Activated CD8-positive, alpha-beta T cell treated with anti-CD3 and anti-CD28 coated beads for 36 hours (primary cell): ENCODE measurements at regions not wholly inside any gene's neighbourhood (a gene's known extent, or its start where the extent isn't known, plus 50 kb on each side); places are given as distances from the start of the nearest gene placed in this dataset.

ENCODE experiments used
- ATAC-seq: fragments of 200-7000 bp; cut with Tn5 transposase; one replicate; pipeline ENCODE4 v1.10.0; 2021; ENCODE audit warnings: mild to moderate bottlenecking, moderate library complexity
- CTCF ChIA-PET: fragments of 350-600 bp; sonication (Branson Sonifier 250); formaldehyde crosslinking; loops from one replicate; lab custom pipeline; 2021; ENCODE audit warnings: antibody characterized with exemption; lab: Charles Lee
- POLR2A ChIA-PET: fragments of 350-600 bp; sonication (Branson Sonifier 250); formaldehyde crosslinking; loops from one replicate; lab custom pipeline; 2021; ENCODE audit warnings: antibody characterized with exemption; lab: Charles Lee
- DNase-seq: peaks from one replicate; pipeline ENCODE4 v3.0.0-alpha.2; 2020
- H3K27ac Mint-ChIP-seq: one replicate; pipeline ENCODE4 v1.8.0; 2021; ENCODE audit warnings: mild to moderate bottlenecking, mixed read lengths
- H3K27me3 Mint-ChIP-seq: one replicate; pipeline ENCODE4 v1.8.0; 2021; ENCODE audit warnings: mixed read lengths
- H3K36me3 Mint-ChIP-seq: one replicate; pipeline ENCODE4 v1.8.0; 2021; ENCODE audit warnings: low read depth, mixed read lengths
- H3K4me1 Mint-ChIP-seq: one replicate; pipeline ENCODE4 v1.8.0; 2021; ENCODE audit warnings: low read depth, mixed read lengths
- H3K4me3 Mint-ChIP-seq: one replicate; pipeline ENCODE4 v1.8.0; 2021; ENCODE audit warnings: mild to moderate bottlenecking, moderate library complexity, mixed read lengths
- H3K9me3 Mint-ChIP-seq: one replicate; pipeline ENCODE4 v1.8.0; 2021; ENCODE audit warnings: mixed read lengths
- CTCF ChIP-seq: fragments of 200-600 bp; IDR thresholded peaks from one replicate; pipeline ENCODE4 v1.8.0; 2022; ENCODE audit warnings: antibody characterized with exemption, mild to moderate bottlenecking
- intact Hi-C: fragments of 100-400 bp; cut with micrococcal nuclease; formaldehyde crosslinking; loops from one replicate; pipeline ENCODE4 v1.10.0; 2022

- peaks cover 2% of the 10 kb centered on the region for H3K27me3 Mint-ChIP-seq
- TF ChIP-seq CTCF = no peak
- CTCF ChIA-PET = interaction anchor here (1.4 kb wide), 1 partner anchor 131 kb away, joined by 4 read pairs; no protein-coding TSS in a partner anchor
Measured at GRCh38 chr10:93206652-93207051, 133.0 kb downstream of the CYP26A1 start.

DNA sequence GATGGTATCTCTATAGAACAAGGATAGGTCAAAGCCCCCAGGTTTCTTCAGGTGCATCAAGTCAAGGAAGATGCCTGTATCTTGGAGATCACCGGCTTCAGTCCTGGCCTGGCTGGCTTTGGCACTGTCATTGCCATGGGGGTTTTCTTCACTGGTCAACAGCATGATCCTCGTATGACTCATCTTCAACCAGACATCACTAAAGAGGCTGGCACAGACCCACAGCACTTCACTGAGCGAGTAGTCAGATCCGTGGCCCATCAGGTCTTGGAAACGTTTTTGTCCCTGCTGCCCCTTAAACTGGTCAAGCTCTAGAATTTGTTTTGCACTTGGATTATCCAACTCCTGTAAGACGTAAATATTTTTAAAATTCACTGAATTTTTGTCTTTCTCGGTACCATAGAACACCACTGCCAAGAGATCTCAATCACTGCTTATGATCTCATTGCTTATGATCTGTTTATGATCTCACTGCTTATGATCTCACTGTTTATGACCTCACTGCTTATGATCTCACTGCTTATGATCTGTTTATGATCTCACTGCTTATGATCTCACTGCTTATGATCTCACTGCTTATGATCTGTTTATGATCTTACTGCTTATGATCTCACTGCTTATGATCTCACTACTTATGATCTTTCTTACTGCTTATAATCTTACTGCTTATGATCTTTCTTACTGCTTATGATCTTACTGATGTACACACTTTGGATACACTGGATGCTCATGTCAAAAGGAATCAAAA lies 135.2 kb downstream of the CYP26A1 start:
- Mint-ChIP-seq H3K27ac (no peak overlapping the region), H3K9me3 (no peaks in the 10 kb centered on the region), H3K4me1 (no peaks in the 10 kb centered on the region), H3K27me3 (no peaks in the 10 kb centered on the region), H3K4me3 (no peak overlapping the region), H3K36me3 (no peaks in the 10 kb centered on the region)
- CTCF ChIA-PET = no interaction called here
- POLR2A ChIA-PET = no interaction called here
- no peak for TF ChIP-seq CTCF
- DNase-seq = no peak
- no peak for ATAC-seq
- intact Hi-C loops = no loop called here

More at GRCh38 chr10:93206652-93207051, 133.0 kb downstream of the CYP26A1 start:
- POLR2A ChIA-PET = no interaction called here
- ATAC-seq (no peak), DNase-seq (no peak)
- Mint-ChIP-seq H3K9me3 (no peaks in the 10 kb centered on the region), H3K36me3 (no peaks in the 10 kb centered on the region), H3K4me1 (no peaks in the 10 kb centered on the region), H3K27ac (no peak overlapping the region), H3K4me3 (no peak overlapping the region)
- intact Hi-C loops = no loop called here

GRCh38 chr10:93211991-93212390 lies 138.3 kb downstream of the CYP26A1 start:
- Mint-ChIP-seq H3K27ac (no peak overlapping the region), H3K36me3 (no peaks in the 10 kb centered on the region), H3K9me3 (no peaks in the 10 kb centered on the region), H3K27me3 (peaks cover 2% of the 10 kb centered on the region), H3K4me3 (no peak overlapping the region), H3K4me1 (no peaks in the 10 kb centered on the region)
- POLR2A ChIA-PET = no interaction called here
- intact Hi-C loops = no loop called here
- ATAC-seq (no peak), DNase-seq (no peak)
- CTCF ChIA-PET = no interaction called here
- TF ChIP-seq CTCF = no peak

GRCh38 chr10:93215312-93215711 lies 141.6 kb downstream of the CYP26A1 start:
- H3K27ac Mint-ChIP-seq = no peak overlapping the region
- H3K9me3 Mint-ChIP-seq = no peaks in the 10 kb centered on the region
- ATAC-seq = no peak
- no peaks in the 10 kb centered on the region for H3K36me3 Mint-ChIP-seq
- H3K27me3 Mint-ChIP-seq = peaks cover 2% of the 10 kb centered on the region
- no peak for DNase-seq
- H3K4me3 Mint-ChIP-seq = no peak overlapping the region
- POLR2A ChIA-PET = no interaction called here
- H3K4me1 Mint-ChIP-seq = no peaks in the 10 kb centered on the region
- CTCF ChIA-PET = no interaction called here
- intact Hi-C loops = no loop called here
- no peak for TF ChIP-seq CTCF

DNA sequence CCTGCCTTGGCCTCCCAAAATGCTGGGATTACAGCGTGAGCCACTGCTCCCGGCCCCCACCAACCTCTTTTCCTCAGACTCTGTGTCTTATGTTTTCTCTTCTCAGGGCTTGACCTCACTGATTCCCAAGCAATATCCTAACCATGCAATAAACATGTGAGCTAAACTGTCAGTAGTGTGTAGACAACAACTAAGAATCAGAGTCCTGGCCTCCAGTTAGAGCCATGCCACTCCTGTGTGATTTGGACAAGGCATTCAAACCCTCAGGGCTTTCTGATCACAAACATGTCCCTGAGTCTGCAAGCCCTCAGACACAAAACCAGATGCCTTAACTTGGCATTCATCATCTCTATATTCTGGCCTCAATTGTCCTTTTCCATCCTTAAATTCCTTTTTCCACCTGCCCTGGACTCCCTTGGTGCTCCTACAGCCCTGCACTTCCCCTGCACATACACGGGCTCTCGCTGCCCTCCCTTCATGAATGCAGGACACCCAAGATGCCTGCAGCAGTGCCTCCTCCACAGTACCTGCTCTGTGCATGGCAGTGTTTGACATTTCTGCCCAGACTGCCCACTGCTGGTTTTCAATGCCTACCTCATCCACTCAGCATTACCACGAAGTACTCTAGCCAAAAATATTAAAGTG lies 142.8 kb downstream of the CYP26A1 start:
- TF ChIP-seq CTCF = no peak
- ATAC-seq (no peak), DNase-seq (no peak)
- Mint-ChIP-seq H3K9me3 (no peaks in the 10 kb centered on the region), H3K4me3 (no peak overlapping the region), H3K27ac (no peak overlapping the region), H3K27me3 (peaks cover 2% of the 10 kb centered on the region), H3K4me1 (no peaks in the 10 kb centered on the region), H3K36me3 (no peaks in the 10 kb centered on the region)
- CTCF ChIA-PET = no interaction called here
- intact Hi-C loops = no loop called here
- POLR2A ChIA-PET = no interaction called here
